Heart left ventricle (tissue), 13 donors: ENCODE measurements at regions not wholly inside any gene's neighbourhood (a gene's known extent, or its start where the extent isn't known, plus 50 kb on each side); places are given as distances from the start of the nearest gene placed in this dataset.

Source experiments
- POLR2A ChIP-seq, 2 donors: fragments of 450-650 bp; IDR thresholded peaks; one replicate each; pipeline ENCODE4 v1.6.1; 2017; ENCODE audit warnings: antibody characterized with exemption in 2 of 2, mild to moderate bottlenecking in 2 of 2, moderate library complexity in 2 of 2
- TF ChIP-seq, protein P1 (sequence below), 12 donors: fragments of 200-600 bp; sonication (generic) in 4 of 12; IDR thresholded peaks; one replicate each; pipeline versions ENCODE4 v1.5.0 to v1.8.0; 2018 to 2022; ENCODE audit warnings: antibody characterized with exemption in 12 of 12, mild to moderate bottlenecking in 5 of 12
- donor health status: ischemic (EF 13 %, LVEDD 7.1; RV severe dilation, severe dysfunction).
- donor health status: DM: no; HTN: yes; CAD: no.
- donor health status: DM: no; HTN: no; CAD: no.
- donor health status: ischemic (EF 25% LVEDD 6.9; RV normal size, moderate dysfunction).
- donor health status: ischemic (EF 25% LVEDD 5.7; RV mildly dilated, moderate dysfunction).
- donor health status: ischemic (EF 35%, LVEDD 5.7; RV mildly dilated, moderate dysfunction).
- donor health status: nonischemic (EF 11% LVEDD 7.7; RV severe dilation, severe dysfunction).
- donor health status: DM: yes; HTN: yes; CAD: no.
- donor health status: PGD.
- donor health status: ischemic (EF 29% LVEDD 5.4; RV normal size, mild dysfunction).
- donor health status: nonischemic (EF 23%, LVEDD 6.1; RV moderate dilation, normal function).

DNA sequence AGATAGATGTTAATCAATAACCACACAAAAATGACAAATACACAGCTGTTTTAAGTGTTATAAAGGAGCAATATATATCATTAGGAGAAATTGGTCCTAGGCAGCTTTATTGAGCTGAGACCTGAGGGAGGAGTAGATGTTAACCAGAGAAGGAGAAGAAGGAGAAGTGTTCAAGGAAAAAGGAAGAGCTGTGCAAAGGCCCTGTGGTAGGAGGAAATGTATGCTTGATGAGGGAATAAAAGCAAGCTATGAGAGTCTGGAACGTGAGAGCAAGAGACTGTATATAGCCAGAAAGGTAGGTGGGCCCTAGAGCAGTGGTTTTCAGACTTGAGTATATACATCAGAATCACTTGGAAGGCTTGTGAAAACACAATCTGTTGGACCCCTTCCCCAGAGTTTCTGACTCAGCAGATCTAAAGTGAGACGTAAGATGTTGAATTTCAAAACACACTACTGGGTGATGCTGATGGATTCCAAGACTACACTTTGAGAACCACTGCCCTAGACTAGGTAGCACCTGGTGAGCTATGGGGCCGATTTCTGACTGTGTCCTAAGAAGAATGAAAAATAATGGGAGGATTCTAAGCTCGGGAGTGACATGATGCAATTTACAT is 342.3 kb upstream of the ADAMTS9 start:
- TF ChIP-seq, protein P1, sequence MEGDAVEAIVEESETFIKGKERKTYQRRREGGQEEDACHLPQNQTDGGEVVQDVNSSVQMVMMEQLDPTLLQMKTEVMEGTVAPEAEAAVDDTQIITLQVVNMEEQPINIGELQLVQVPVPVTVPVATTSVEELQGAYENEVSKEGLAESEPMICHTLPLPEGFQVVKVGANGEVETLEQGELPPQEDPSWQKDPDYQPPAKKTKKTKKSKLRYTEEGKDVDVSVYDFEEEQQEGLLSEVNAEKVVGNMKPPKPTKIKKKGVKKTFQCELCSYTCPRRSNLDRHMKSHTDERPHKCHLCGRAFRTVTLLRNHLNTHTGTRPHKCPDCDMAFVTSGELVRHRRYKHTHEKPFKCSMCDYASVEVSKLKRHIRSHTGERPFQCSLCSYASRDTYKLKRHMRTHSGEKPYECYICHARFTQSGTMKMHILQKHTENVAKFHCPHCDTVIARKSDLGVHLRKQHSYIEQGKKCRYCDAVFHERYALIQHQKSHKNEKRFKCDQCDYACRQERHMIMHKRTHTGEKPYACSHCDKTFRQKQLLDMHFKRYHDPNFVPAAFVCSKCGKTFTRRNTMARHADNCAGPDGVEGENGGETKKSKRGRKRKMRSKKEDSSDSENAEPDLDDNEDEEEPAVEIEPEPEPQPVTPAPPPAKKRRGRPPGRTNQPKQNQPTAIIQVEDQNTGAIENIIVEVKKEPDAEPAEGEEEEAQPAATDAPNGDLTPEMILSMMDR (IDR thresholded peaks at IDR 0.05) = no peak
- TF ChIP-seq POLR2A (IDR thresholded peaks at IDR 0.05) = no peak
